ENCODE measurements at regions not wholly inside any gene's neighbourhood (a gene's known extent, or its start where the extent isn't known, plus 50 kb on each side); places are given as distances from the start of the nearest gene placed in this dataset.

DNA sequence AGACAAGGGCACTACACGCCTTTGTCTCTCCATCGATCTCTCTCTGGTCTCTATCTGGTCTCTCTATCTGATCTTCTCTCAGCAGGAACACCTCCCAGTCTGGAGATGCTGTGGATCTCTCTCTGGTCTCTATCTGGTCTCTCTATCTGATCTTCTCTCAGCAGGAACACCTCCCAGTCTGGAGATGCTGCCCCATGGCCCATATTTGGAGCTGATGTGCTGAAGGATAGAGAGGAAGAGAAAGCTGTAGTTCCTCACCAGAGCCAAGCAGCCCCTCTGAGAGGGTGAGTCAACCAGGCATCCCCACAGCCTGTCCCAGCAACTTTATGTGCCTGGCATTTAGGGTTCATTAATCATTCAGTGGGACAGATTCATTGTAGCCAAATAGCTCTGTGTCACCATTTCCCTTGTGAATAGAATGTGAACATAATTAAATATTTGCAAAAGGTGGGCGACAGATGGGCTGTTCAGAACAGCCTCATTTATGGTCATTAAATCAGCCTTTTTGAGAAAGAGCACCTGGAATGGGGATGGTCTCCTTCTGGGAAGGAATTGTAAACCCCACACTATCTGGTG, 189.3 kb upstream of the MAST4 start:
- CTCF ChIA-PET, result no interaction called here
- Histone ChIP-seq H3K27me3 (replicated peaks; ENCODE audit: insufficient read depth, low read depth, low read length, poor library complexity) (no peaks in the 10 kb centered on the region), H3K4me3 (ENCODE audit: low read depth, low read length, poor library complexity, severe bottlenecking) (no peak overlapping the region), H3K9me3 (ENCODE audit: low read depth, low read length, poor library complexity, severe bottlenecking) (no peaks in the 10 kb centered on the region), H3K36me3 (ENCODE audit: insufficient read depth, low read length, poor library complexity, severe bottlenecking) (no peaks in the 10 kb centered on the region), H3K27ac (ENCODE audit: low read depth, low read length, poor library complexity, severe bottlenecking) (no peak overlapping the region), H3K4me1 (ENCODE audit: insufficient read depth, low read length, poor library complexity, severe bottlenecking) (no peaks in the 10 kb centered on the region)
- TF ChIP-seq, protein P1, sequence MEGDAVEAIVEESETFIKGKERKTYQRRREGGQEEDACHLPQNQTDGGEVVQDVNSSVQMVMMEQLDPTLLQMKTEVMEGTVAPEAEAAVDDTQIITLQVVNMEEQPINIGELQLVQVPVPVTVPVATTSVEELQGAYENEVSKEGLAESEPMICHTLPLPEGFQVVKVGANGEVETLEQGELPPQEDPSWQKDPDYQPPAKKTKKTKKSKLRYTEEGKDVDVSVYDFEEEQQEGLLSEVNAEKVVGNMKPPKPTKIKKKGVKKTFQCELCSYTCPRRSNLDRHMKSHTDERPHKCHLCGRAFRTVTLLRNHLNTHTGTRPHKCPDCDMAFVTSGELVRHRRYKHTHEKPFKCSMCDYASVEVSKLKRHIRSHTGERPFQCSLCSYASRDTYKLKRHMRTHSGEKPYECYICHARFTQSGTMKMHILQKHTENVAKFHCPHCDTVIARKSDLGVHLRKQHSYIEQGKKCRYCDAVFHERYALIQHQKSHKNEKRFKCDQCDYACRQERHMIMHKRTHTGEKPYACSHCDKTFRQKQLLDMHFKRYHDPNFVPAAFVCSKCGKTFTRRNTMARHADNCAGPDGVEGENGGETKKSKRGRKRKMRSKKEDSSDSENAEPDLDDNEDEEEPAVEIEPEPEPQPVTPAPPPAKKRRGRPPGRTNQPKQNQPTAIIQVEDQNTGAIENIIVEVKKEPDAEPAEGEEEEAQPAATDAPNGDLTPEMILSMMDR (conservative IDR thresholded peaks at IDR 0.05; ENCODE audit: low read depth, low read length), result no peak
- TF ChIP-seq EZH2 (IDR thresholded peaks at IDR 0.05; ENCODE audit: borderline replicate concordance, low read depth, low read length, poor library complexity, severe bottlenecking), result no peak
- BruUV-seq (replicated peaks), result no TSS peak
- POLR2A ChIA-PET (ENCODE audit: low non-redundant PET), result no interaction called here
- intact Hi-C loops (cut with micrococcal nuclease; ENCODE audit: unreplicated experiment), result no loop called here
- DNase-seq (ENCODE audit: low spot score), result peak; percentile 40

DNA sequence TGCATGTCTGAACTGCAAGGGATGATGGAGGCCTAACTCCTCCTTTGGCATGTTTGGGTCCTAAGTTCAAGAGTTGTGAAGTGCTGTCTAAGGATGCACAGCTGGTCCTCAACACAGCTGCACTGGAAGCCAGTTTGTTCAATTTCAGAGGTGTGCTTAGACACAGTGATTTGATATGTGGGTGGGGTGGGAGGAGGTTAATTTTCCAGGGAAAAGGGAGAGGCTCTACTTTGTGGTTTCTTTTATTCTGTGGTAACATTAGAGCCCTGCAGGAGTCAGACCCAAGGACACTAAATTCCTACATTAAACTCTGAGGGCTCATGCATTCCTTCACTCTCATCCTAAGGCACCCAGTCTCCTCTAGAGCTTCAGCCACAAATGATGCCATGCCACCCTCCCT, 188.4 kb upstream of the MAST4 start:
- TF ChIP-seq, protein P1 (conservative IDR thresholded peaks at IDR 0.05; ENCODE audit: low read depth, low read length), result no peak
- TF ChIP-seq EZH2 (IDR thresholded peaks at IDR 0.05; ENCODE audit: borderline replicate concordance, low read depth, low read length, poor library complexity, severe bottlenecking), result no peak
- POLR2A ChIA-PET (ENCODE audit: low non-redundant PET), result no interaction called here
- Histone ChIP-seq H3K36me3 (ENCODE audit: insufficient read depth, low read length, poor library complexity, severe bottlenecking) (no peaks in the 10 kb centered on the region), H3K9me3 (ENCODE audit: low read depth, low read length, poor library complexity, severe bottlenecking) (no peaks in the 10 kb centered on the region), H3K4me1 (ENCODE audit: insufficient read depth, low read length, poor library complexity, severe bottlenecking) (no peaks in the 10 kb centered on the region), H3K27me3 (replicated peaks; ENCODE audit: insufficient read depth, low read depth, low read length, poor library complexity) (no peaks in the 10 kb centered on the region), H3K27ac (ENCODE audit: low read depth, low read length, poor library complexity, severe bottlenecking) (no peak overlapping the region), H3K4me3 (ENCODE audit: low read depth, low read length, poor library complexity, severe bottlenecking) (no peak overlapping the region)
- CTCF ChIA-PET, result no interaction called here
- BruUV-seq (replicated peaks), result no TSS peak
- no peak for DNase-seq (ENCODE audit: low spot score)
- intact Hi-C loops (cut with micrococcal nuclease; ENCODE audit: unreplicated experiment), result no loop called here

DNA sequence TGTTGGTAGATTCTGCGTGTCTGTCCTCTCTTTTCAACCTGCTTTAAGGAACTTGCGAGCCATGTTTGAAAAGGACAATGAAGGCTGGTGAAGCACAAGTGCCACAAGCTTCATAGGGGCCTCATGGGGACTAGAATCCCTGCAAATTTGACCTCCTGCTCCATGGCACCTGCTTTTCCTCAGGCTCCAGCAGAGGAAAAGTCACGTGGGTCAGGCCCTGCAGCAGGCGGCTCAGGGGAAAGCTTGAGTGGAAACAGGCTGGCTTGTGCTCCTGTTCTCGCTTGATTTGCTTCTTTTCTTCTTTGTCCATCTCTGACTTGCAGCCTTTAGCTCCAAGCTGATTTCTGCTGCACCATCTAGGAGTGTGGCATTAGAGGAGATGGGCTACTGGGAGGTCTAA, 187.6 kb upstream of the MAST4 start:
- no TSS peak for BruUV-seq (replicated peaks)
- DNase-seq (ENCODE audit: low spot score), result no peak
- H3K4me3 ChIP-seq (ENCODE audit: low read depth, low read length, poor library complexity, severe bottlenecking), result no peak overlapping the region
- POLR2A ChIA-PET (ENCODE audit: low non-redundant PET), result interaction anchor here (0.6 kb wide), 1 partner anchor 45 kb away, joined by 5 read pairs; no protein-coding TSS in a partner anchor
- TF ChIP-seq, protein P1 (conservative IDR thresholded peaks at IDR 0.05; ENCODE audit: low read depth, low read length), result no peak
- TF ChIP-seq EZH2 (IDR thresholded peaks at IDR 0.05; ENCODE audit: borderline replicate concordance, low read depth, low read length, poor library complexity, severe bottlenecking), result no peak
- H3K9me3 ChIP-seq (ENCODE audit: low read depth, low read length, poor library complexity, severe bottlenecking), result no peaks in the 10 kb centered on the region
- H3K4me1 ChIP-seq (ENCODE audit: insufficient read depth, low read length, poor library complexity, severe bottlenecking), result no peaks in the 10 kb centered on the region
- intact Hi-C loops (cut with micrococcal nuclease; ENCODE audit: unreplicated experiment), result no loop called here
- CTCF ChIA-PET, result no interaction called here
- no peak overlapping the region for H3K27ac ChIP-seq (ENCODE audit: low read depth, low read length, poor library complexity, severe bottlenecking)
- H3K27me3 ChIP-seq (replicated peaks; ENCODE audit: insufficient read depth, low read depth, low read length, poor library complexity), result no peaks in the 10 kb centered on the region
- no peaks in the 10 kb centered on the region for H3K36me3 ChIP-seq (ENCODE audit: insufficient read depth, low read length, poor library complexity, severe bottlenecking)
